ENCODE measurements at regions not wholly inside any gene's neighbourhood (a gene's known extent, or its start where the extent isn't known, plus 50 kb on each side); places are given as distances from the start of the nearest gene placed in this dataset.

DNA sequence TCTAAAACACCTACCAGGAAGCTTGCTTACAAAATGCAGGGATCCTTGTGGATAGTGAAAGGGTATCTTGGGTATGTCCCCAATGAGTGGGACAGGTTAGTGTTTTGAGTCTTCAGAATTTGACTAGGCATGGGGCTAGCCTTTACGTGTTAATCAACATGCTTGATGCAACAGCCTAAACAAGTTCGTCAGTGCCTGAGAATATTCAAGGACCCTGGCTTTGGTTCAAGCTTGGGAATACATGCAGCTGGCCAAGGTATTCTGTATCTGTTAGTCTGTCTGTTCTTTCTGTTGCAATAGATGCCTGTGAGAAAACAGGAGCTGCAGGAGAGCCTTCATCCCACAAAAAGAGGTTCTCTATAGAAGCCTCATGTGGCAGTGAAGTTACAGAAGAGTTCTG lies 149.5 kb downstream of the CCNG2 start:
- ChIA-PET CTCF (no interaction called here), POLR2A (no interaction called here)
- Mint-ChIP-seq H3K4me1 (ENCODE audit: low read depth) (no peaks in the 10 kb centered on the region), H3K27ac (no peak overlapping the region), H3K36me3 (ENCODE audit: low read depth) (no peaks in the 10 kb centered on the region), H3K27me3 (no peaks in the 10 kb centered on the region), H3K9me3 (no peaks in the 10 kb centered on the region), H3K4me3 (no peak overlapping the region)
- no peak for ATAC-seq
- intact Hi-C loops (cut with micrococcal nuclease) = no loop called here
- no peak for DNase-seq
- TF ChIP-seq, protein P1, sequence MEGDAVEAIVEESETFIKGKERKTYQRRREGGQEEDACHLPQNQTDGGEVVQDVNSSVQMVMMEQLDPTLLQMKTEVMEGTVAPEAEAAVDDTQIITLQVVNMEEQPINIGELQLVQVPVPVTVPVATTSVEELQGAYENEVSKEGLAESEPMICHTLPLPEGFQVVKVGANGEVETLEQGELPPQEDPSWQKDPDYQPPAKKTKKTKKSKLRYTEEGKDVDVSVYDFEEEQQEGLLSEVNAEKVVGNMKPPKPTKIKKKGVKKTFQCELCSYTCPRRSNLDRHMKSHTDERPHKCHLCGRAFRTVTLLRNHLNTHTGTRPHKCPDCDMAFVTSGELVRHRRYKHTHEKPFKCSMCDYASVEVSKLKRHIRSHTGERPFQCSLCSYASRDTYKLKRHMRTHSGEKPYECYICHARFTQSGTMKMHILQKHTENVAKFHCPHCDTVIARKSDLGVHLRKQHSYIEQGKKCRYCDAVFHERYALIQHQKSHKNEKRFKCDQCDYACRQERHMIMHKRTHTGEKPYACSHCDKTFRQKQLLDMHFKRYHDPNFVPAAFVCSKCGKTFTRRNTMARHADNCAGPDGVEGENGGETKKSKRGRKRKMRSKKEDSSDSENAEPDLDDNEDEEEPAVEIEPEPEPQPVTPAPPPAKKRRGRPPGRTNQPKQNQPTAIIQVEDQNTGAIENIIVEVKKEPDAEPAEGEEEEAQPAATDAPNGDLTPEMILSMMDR (IDR thresholded peaks at IDR 0.05) = no peak

GRCh38 chr4:77308843-77309242 lies 151.8 kb downstream of the CCNG2 start:
- no peak for ATAC-seq
- ChIA-PET CTCF (interaction anchor here (0.7 to 3.0 kb wide), 6 partner anchors 11 to 105 kb away, joined by 3 to 22 read pairs (median 4); no protein-coding TSS in a partner anchor), POLR2A (no interaction called here)
- Mint-ChIP-seq H3K4me1 (ENCODE audit: low read depth) (no peaks in the 10 kb centered on the region), H3K36me3 (ENCODE audit: low read depth) (no peaks in the 10 kb centered on the region), H3K4me3 (no peak overlapping the region), H3K9me3 (no peaks in the 10 kb centered on the region), H3K27me3 (peaks cover 2% of the 10 kb centered on the region), H3K27ac (no peak overlapping the region)
- intact Hi-C loops (cut with micrococcal nuclease) = no loop called here
- TF ChIP-seq, protein P1 (IDR thresholded peaks at IDR 0.05) = no peak
- DNase-seq = no peak

- TF ChIP-seq, protein P1 (IDR thresholded peaks at IDR 0.05) = no peak
- ChIA-PET CTCF (interaction anchor here (3.0 kb wide), 1 partner anchor 70 kb away, joined by 22 read pairs; no protein-coding TSS in a partner anchor), POLR2A (no interaction called here)
- no peak overlapping the region for H3K27ac Mint-ChIP-seq
- no peak for ATAC-seq
- DNase-seq = no peak
- H3K4me3 Mint-ChIP-seq = no peak overlapping the region
- H3K36me3 Mint-ChIP-seq (ENCODE audit: low read depth) = no peaks in the 10 kb centered on the region
- no peaks in the 10 kb centered on the region for H3K4me1 Mint-ChIP-seq (ENCODE audit: low read depth)
- H3K9me3 Mint-ChIP-seq = no peaks in the 10 kb centered on the region
- H3K27me3 Mint-ChIP-seq = peaks cover 2% of the 10 kb centered on the region
- intact Hi-C loops (cut with micrococcal nuclease) = no loop called here
Measured at GRCh38 chr4:77309496-77309895, 152.5 kb downstream of the CCNG2 start.

GRCh38 chr4:77310931-77311330 lies 153.9 kb downstream of the CCNG2 start:
- ATAC-seq (no peak), DNase-seq (no peak)
- Mint-ChIP-seq H3K4me3 (no peak overlapping the region), H3K4me1 (ENCODE audit: low read depth) (no peaks in the 10 kb centered on the region), H3K9me3 (no peaks in the 10 kb centered on the region), H3K36me3 (ENCODE audit: low read depth) (no peaks in the 10 kb centered on the region), H3K27me3 (peaks cover 2% of the 10 kb centered on the region), H3K27ac (no peak overlapping the region)
- TF ChIP-seq, protein P1 (IDR thresholded peaks at IDR 0.05) = no peak
- POLR2A ChIA-PET = no interaction called here
- CTCF ChIA-PET = no interaction called here
- intact Hi-C loops (cut with micrococcal nuclease) = no loop called here

DNA sequence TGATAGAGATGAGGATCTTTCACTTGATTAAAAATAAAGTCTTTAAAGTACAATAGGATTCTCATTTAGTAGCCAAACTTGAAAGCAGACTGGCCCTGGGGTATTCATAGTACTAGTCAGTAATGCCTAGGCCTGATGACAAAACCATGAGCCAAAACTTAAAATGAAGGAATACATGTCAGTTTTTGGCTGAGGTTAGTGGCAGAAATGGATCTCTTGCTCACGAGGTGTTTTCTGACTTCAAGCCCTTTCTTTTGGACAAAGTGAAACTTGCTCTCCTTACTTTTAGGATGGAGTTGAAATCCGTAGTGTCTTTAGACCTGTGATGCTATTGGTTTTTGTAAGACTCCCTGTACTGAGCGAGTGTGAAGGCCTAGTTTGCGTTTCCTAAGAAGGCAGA lies 157.7 kb downstream of the CCNG2 start:
- peaks cover 3% of the 10 kb centered on the region for H3K9me3 Mint-ChIP-seq
- no peak for ATAC-seq
- POLR2A ChIA-PET = no interaction called here
- H3K4me1 Mint-ChIP-seq (ENCODE audit: low read depth) = no peaks in the 10 kb centered on the region
- DNase-seq = no peak
- TF ChIP-seq, protein P1 (IDR thresholded peaks at IDR 0.05) = no peak
- H3K36me3 Mint-ChIP-seq (ENCODE audit: low read depth) = no peaks in the 10 kb centered on the region
- CTCF ChIA-PET = no interaction called here
- peaks cover 2% of the 10 kb centered on the region for H3K27me3 Mint-ChIP-seq
- no peak overlapping the region for H3K4me3 Mint-ChIP-seq
- H3K27ac Mint-ChIP-seq = no peak overlapping the region
- intact Hi-C loops (cut with micrococcal nuclease) = no loop called here

Data from activated CD8-positive, alpha-beta T cell treated with anti-CD3 and anti-CD28 coated beads for 36 hours (primary cell).